ENCODE measurements at regions not wholly inside any gene's neighbourhood (a gene's known extent, or its start where the extent isn't known, plus 50 kb on each side); places are given as distances from the start of the nearest gene placed in this dataset.

GRCh38 chr2:34423301-34423700 is 824.2 kb upstream of the FAM98A start:
- intact Hi-C loops (cut with DNase I): no loop called here
- no peak for DNase-seq
- no peaks in the 10 kb centered on the region for H3K4me1 ChIP-seq

GRCh38 chr2:34419856-34420255 is 820.8 kb upstream of the FAM98A start:
- no peaks in the 10 kb centered on the region for H3K36me3 ChIP-seq (replicated peaks in 1 of 2; ENCODE audit: insufficient read depth in 1 of 2, low read depth in 2 of 2)
- intact Hi-C loops (cut with DNase I): no loop called here
- no peak overlapping the region for H3K4me3 ChIP-seq
- H3K4me1 ChIP-seq: no peaks in the 10 kb centered on the region
- ATAC-seq: no peak
- TF ChIP-seq CTCF (IDR thresholded peaks at IDR 0.05) (no peak), POLR2A (IDR thresholded peaks at IDR 0.05) (no peak)
- no peak overlapping the region for H3K27ac ChIP-seq
- H3K27me3 ChIP-seq: no peaks in the 10 kb centered on the region
- H3K9me3 ChIP-seq: no peaks in the 10 kb centered on the region
- no peak for DNase-seq

More at GRCh38 chr2:34423301-34423700, 824.2 kb upstream of the FAM98A start:
- ATAC-seq: no peak
- WGBS, 2 donors: 92% methylated on average over 2 of the region's 2 CpGs
- H3K36me3 ChIP-seq (replicated peaks in 1 of 2; ENCODE audit: insufficient read depth in 1 of 2, low read depth in 2 of 2): no peaks in the 10 kb centered on the region
- no peaks in the 10 kb centered on the region for H3K27me3 ChIP-seq
- TF ChIP-seq CTCF (IDR thresholded peaks at IDR 0.05): no peak
- no peak overlapping the region for H3K27ac ChIP-seq
- H3K9me3 ChIP-seq: no peaks in the 10 kb centered on the region
- H3K4me3 ChIP-seq: no peak overlapping the region

GRCh38 chr2:34416856-34417255 is 817.8 kb upstream of the FAM98A start:
- ATAC-seq: no peak
- no peaks in the 10 kb centered on the region for H3K4me1 ChIP-seq

GRCh38 chr2:34414856-34415255 is 815.8 kb upstream of the FAM98A start:
- no peaks in the 10 kb centered on the region for H3K9me3 ChIP-seq
- no peaks in the 10 kb centered on the region for H3K36me3 ChIP-seq (replicated peaks in 1 of 2; ENCODE audit: insufficient read depth in 1 of 2, low read depth in 2 of 2)
- intact Hi-C loops (cut with DNase I): no loop called here
- H3K27me3 ChIP-seq: no peaks in the 10 kb centered on the region
- no peak for TF ChIP-seq POLR2A (IDR thresholded peaks at IDR 0.05)
- no peak for TF ChIP-seq CTCF (IDR thresholded peaks at IDR 0.05)
- no peaks in the 10 kb centered on the region for H3K4me1 ChIP-seq
- ATAC-seq (no peak), DNase-seq (no peak)
- 54 to 58% methylated on average over 4 of the region's 4 CpGs for WGBS, 2 donors
- H3K27ac ChIP-seq: no peak overlapping the region
- H3K4me3 ChIP-seq: no peak overlapping the region

More at GRCh38 chr2:34416856-34417255, 817.8 kb upstream of the FAM98A start:
- 35 to 40% methylated on average over 2 of the region's 2 CpGs for WGBS, 2 donors
- no peaks in the 10 kb centered on the region for H3K27me3 ChIP-seq
- no peaks in the 10 kb centered on the region for H3K9me3 ChIP-seq
- DNase-seq: no peak
- no peaks in the 10 kb centered on the region for H3K36me3 ChIP-seq (replicated peaks in 1 of 2; ENCODE audit: insufficient read depth in 1 of 2, low read depth in 2 of 2)
- H3K4me3 ChIP-seq: no peak overlapping the region
- intact Hi-C loops (cut with DNase I): no loop called here
- no peak overlapping the region for H3K27ac ChIP-seq
- TF ChIP-seq CTCF (IDR thresholded peaks at IDR 0.05) (no peak), POLR2A (IDR thresholded peaks at IDR 0.05) (no peak)

- Histone ChIP-seq H3K9me3 (no peaks in the 10 kb centered on the region), H3K27me3 (no peaks in the 10 kb centered on the region), H3K36me3 (replicated peaks in 1 of 2; ENCODE audit: insufficient read depth in 1 of 2, low read depth in 2 of 2) (no peaks in the 10 kb centered on the region), H3K4me1 (no peaks in the 10 kb centered on the region), H3K4me3 (no peak overlapping the region), H3K27ac (no peak overlapping the region)
- no peak for TF ChIP-seq CTCF (IDR thresholded peaks at IDR 0.05)
- no peak for TF ChIP-seq POLR2A (IDR thresholded peaks at IDR 0.05)
- intact Hi-C loops (cut with DNase I): no loop called here
- no peak for ATAC-seq
- no peak for DNase-seq
- WGBS, 2 donors: 72 to 81% methylated on average over 4 of the region's 4 CpGs
These were observed 809.0 kb upstream of the FAM98A start for GRCh38 chr2:34408100-34408499.
